ENCODE measurements at regions not wholly inside any gene's neighbourhood (a gene's known extent, or its start where the extent isn't known, plus 50 kb on each side); places are given as distances from the start of the nearest gene placed in this dataset.
"Not testable (repeated sequence)": the region's sequence is repeated elsewhere in the genome, so short reads cannot be mapped to it uniquely, and the experiment has no call there.

DNA sequence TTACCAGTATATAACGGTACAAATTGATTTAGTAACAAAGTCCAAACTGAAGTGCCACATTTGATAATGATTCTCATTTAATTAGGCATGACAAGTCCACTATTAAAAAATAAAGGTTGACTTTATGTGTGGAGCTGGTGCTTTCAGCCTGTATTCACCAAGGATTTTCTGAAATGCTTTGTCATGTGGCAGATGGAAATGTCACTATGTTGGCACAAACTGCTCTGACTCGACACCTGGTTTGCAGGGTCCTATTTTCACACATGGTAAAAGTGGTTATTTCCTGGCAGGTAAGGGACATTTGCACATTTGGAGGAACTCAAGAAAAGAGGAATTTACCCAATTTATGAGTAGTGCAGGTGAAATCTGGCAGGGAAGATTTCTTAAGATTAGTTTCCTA, 572.6 kb upstream of the MDGA2 start:
- TF ChIP-seq, protein P1, sequence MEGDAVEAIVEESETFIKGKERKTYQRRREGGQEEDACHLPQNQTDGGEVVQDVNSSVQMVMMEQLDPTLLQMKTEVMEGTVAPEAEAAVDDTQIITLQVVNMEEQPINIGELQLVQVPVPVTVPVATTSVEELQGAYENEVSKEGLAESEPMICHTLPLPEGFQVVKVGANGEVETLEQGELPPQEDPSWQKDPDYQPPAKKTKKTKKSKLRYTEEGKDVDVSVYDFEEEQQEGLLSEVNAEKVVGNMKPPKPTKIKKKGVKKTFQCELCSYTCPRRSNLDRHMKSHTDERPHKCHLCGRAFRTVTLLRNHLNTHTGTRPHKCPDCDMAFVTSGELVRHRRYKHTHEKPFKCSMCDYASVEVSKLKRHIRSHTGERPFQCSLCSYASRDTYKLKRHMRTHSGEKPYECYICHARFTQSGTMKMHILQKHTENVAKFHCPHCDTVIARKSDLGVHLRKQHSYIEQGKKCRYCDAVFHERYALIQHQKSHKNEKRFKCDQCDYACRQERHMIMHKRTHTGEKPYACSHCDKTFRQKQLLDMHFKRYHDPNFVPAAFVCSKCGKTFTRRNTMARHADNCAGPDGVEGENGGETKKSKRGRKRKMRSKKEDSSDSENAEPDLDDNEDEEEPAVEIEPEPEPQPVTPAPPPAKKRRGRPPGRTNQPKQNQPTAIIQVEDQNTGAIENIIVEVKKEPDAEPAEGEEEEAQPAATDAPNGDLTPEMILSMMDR (IDR thresholded peaks at IDR 0.05; ENCODE audit: extremely low read depth, missing control alignments) = no peak
- no peak for DNase-seq (ENCODE audit: low spot score)

DNA sequence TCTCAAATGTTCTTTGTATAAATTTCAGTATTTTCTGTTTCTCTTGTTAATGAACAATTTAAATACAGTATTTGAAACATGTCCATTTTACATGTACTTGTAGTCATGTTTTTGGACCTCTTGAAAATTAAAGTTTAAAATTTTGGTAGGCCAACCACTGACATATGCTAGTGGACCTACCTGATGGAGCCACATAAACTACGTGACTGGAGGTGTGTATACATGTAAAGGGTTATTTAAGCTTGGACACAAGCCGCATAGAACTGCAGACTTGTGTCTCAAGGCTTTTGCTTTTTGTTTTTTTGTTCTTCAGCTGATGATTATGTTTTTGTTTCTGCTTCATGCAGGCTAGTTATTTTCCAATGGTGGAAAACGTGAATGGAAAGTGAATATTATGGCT, 568.5 kb upstream of the MDGA2 start:
- TF ChIP-seq, protein P1 (IDR thresholded peaks at IDR 0.05; ENCODE audit: extremely low read depth, missing control alignments) = no peak
- DNase-seq (ENCODE audit: low spot score) = no peak

DNA sequence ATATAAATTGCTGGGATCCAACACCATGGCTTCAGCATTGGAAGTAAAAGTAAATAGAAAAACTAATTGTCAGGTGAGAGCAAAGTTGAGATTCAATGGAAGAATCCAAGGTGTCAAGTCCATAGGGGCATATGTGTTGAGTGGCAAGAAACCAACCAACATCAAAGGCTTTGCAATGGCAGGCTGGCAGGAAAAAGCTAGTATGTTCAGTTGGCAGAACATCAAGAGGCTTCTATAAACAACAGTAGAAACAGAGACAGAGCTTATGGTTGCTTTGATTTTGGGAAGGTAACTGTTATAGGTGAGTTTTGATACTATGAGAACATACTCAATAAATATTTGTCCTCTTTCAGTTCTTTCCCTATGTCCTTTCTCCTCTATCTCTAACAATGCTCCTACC, 553.7 kb upstream of the MDGA2 start:
- TF ChIP-seq, protein P1 (IDR thresholded peaks at IDR 0.05; ENCODE audit: extremely low read depth, missing control alignments) = no peak
- DNase-seq (ENCODE audit: low spot score) = no peak

DNA sequence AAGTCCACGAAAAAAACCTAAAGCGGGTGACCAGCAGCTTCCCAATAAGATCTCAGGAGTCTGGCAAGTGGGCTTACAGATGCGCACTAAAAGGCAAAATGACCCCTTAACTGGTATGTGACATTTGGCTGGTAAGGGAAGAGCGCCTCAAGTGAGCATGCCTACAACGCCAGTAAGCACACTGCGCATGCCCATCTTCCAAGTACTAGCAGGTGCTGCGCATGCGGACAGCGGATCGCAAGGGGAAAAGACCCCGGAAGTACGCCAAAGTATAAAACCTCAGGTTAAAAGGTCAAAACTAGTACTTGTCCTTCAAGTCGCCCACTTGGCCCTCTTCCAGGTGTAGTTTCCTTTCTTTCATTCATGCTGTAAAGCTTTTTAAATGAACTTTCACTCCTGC, 518.5 kb upstream of the MDGA2 start:
- DNase-seq (ENCODE audit: low spot score) = no peak

DNA sequence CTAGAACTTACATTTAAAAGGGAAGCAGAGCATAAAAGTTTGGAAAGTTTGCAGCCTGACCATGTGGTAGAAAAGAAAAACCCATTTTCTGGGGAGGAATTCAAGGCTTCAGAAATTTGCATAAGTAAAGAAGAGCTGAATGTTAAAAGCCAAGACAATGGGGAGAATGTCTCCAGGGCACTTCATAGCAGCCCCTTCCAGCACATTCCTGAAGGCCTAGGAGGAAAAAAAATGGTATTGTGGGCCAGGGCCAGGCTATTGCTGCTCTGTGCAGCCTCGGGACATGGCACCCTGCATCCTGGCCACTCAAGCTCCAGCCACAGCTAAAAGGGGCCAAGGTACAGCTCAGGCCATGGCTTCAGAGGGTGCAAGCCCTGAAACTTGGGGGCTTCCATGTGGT, 474.2 kb upstream of the MDGA2 start:
- not testable (repeated sequence) for DNase-seq (ENCODE audit: low spot score)

More for the DNA sequence above, 518.5 kb upstream of the MDGA2 start:
- TF ChIP-seq, protein P1 (IDR thresholded peaks at IDR 0.05; ENCODE audit: extremely low read depth, missing control alignments) = no peak

DNA sequence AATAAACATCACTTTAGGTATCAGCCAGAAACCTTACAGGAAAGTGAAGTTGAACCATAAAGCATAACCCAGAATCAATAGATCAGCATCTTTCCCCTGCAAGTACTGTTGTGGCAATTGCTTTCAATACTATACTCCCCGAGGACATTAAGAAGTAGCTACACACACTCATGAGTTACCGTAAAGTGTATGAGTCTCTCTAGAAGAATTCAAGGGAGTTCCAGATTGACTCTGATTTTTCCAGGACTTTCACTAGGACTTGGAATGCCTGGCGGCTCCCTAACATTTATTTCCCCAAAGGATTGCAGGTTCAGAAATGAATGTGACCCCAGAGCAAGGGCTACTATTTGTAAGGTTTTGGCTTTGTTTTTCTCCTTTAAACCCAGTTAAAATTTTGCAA, 465.4 kb upstream of the MDGA2 start:
- no peak for DNase-seq (ENCODE audit: low spot score)
- TF ChIP-seq, protein P1 (IDR thresholded peaks at IDR 0.05; ENCODE audit: extremely low read depth, missing control alignments) = no peak

DNA sequence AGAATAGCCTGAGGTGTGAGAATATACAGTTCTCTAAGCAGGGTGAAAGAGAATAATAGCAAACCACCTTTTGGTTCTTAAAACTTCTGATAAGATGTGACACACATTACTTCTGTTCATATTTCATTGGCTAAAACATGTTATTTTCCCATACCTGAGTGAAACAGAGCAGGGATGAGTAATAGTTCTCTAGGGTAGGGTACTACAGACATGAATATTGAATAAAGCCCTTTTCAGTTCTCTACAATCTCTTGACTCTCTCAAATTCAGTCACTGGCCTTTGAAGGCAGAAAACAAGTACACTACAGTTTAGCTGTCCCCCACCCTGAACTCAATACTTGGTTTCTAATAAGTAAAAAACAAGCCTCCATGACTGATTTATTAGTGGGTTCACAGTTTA, 454.1 kb upstream of the MDGA2 start:
- DNase-seq (ENCODE audit: low spot score) = no peak
- TF ChIP-seq, protein P1 (IDR thresholded peaks at IDR 0.05; ENCODE audit: extremely low read depth, missing control alignments) = no peak

DNA sequence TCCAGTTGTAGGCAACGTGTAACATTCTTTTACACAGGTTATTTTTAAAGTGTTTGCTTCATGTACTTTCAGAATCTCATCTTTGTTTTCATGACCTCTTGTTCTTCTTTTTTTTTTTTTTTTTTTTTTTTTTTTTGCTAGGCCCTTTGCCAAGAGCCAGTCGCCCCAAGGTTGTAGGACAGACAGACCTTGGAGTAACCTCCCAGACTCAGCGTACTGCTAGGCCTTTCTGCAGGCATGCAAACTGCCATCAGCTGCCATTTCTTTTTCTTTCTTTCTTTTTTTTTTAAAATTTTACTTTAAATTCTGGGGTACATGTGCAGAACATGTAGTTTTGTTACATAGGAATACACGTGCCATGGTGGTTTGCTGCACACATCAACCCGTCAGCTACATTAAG, 452.3 kb upstream of the MDGA2 start:
- TF ChIP-seq, protein P1 (IDR thresholded peaks at IDR 0.05; ENCODE audit: extremely low read depth, missing control alignments) = no peak

More for the DNA sequence above, 452.3 kb upstream of the MDGA2 start:
- no peak for DNase-seq (ENCODE audit: low spot score)

Measured in GM20000 (cell line).